ENCODE measurements at regions not wholly inside any gene's neighbourhood (a gene's known extent, or its start where the extent isn't known, plus 50 kb on each side); places are given as distances from the start of the nearest gene placed in this dataset.

DNA sequence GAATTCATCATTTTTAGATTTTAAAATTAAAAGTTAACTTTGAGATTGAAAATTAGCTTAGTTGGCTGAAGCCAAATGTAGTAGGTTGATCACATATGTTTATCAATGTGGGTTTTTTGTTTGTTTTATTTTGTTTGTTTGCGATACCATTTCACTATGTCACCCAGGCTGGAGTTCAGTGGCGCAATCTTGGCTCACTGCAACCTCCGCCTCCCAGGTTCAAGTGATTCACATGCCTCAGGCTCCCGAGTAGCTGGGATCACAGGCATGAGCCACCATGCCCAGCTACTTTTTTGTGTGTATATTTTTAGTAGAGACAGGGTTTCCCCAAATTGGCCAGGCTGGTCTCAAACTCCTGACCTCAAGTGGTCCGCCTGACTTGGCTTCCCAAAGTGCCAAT is 665.7 kb upstream of the SLC10A2 start:
- no peaks in the 10 kb centered on the region for H3K9me3 ChIP-seq (replicated peaks in 1 of 2; ENCODE audit: control insufficient read depth in 2 of 2, insufficient read depth in 1 of 2, low read depth in 1 of 2, low read length in 2 of 2)
- no peak overlapping the region for H3K4me3 ChIP-seq (ENCODE audit: low read length in 2 of 2)
- H2BK15ac ChIP-seq (ENCODE audit: low read length) = no peak overlapping the region
- no peak overlapping the region for H3K4me2 ChIP-seq (ENCODE audit: insufficient read depth, low read length, poor library complexity, severe bottlenecking)
- no peak overlapping the region for H3K27ac ChIP-seq (replicated peaks; ENCODE audit: low read length)
- H3K79me1 ChIP-seq (ENCODE audit: low read depth, low read length) = no peaks in the 10 kb centered on the region
- no peak overlapping the region for H2BK12ac ChIP-seq (ENCODE audit: low read length)
- no peak overlapping the region for H4K91ac ChIP-seq (ENCODE audit: low read depth, low read length, poor library complexity)
- no peak overlapping the region for H2AK5ac ChIP-seq (ENCODE audit: low read depth, low read length)
- H2BK5ac ChIP-seq (ENCODE audit: low read length) = no peak overlapping the region
- H3K4me1 ChIP-seq (ENCODE audit: control insufficient read depth in 2 of 2, insufficient read depth in 1 of 2, low read depth in 1 of 2, low read length in 2 of 2) = no peaks in the 10 kb centered on the region
- H4K8ac ChIP-seq (ENCODE audit: low read depth, low read length) = no peak overlapping the region
- no peak overlapping the region for H3K18ac ChIP-seq (ENCODE audit: low read length)
- no peak overlapping the region for H2AFZ ChIP-seq (ENCODE audit: low read length)
- H3K27me3 ChIP-seq (ENCODE audit: control insufficient read depth in 3 of 3, insufficient read depth in 3 of 3, low read depth in 1 of 3, low read length in 3 of 3) = no peaks in the 10 kb centered on the region
- no peak for DNase-seq (ENCODE audit: low spot score)
- H3K36me3 ChIP-seq (replicated peaks in 1 of 2; ENCODE audit: control insufficient read depth in 2 of 2, insufficient read depth in 2 of 2, low read length in 2 of 2) = no peaks in the 10 kb centered on the region
- no peak overlapping the region for H2BK120ac ChIP-seq (ENCODE audit: low read depth, low read length)
- no peak overlapping the region for H3K4ac ChIP-seq (ENCODE audit: low read length)
- no peak overlapping the region for H3K14ac ChIP-seq (ENCODE audit: low read length)
- H3K9ac ChIP-seq (ENCODE audit: low read depth, low read length, poor library complexity) = no peak overlapping the region
- WGBS, 2 donors (ENCODE audit: extremely low coverage in 2 of 2, insufficient read length in 2 of 2, insufficient replicate concordance in 1 of 2) = no CpG with 5 or more reads among the region's 5 CpGs
- H3K23ac ChIP-seq (ENCODE audit: low read depth, low read length, poor library complexity) = no peak overlapping the region

DNA sequence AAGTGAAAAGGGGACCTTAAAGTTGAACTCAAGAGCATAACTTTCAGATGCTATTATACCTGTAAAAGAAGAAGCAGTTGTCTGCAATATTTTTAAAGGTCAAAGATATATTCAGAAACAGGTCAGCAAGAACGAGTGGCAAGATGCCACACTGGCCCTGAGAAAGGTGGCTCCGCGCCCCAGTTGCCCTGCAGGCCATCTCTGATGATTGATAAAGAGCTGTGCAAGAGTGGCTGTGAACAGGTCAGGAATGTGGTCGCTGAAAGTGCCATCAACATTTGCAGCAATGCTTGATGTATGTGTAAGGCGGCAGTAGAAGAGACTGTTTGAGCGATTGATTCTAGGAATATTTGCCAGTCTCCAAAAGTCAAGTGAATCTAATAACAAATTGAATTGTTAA is 664.2 kb upstream of the SLC10A2 start:
- Histone ChIP-seq H3K27ac (replicated peaks; ENCODE audit: low read length) (no peak overlapping the region), H4K91ac (ENCODE audit: low read depth, low read length, poor library complexity) (no peak overlapping the region), H3K18ac (ENCODE audit: low read length) (no peak overlapping the region), H4K8ac (ENCODE audit: low read depth, low read length) (no peak overlapping the region), H3K79me1 (ENCODE audit: low read depth, low read length) (no peaks in the 10 kb centered on the region), H2BK120ac (ENCODE audit: low read depth, low read length) (no peak overlapping the region), H3K9me3 (replicated peaks in 1 of 2; ENCODE audit: control insufficient read depth in 2 of 2, insufficient read depth in 1 of 2, low read depth in 1 of 2, low read length in 2 of 2) (no peaks in the 10 kb centered on the region), H3K4me2 (ENCODE audit: insufficient read depth, low read length, poor library complexity, severe bottlenecking) (no peak overlapping the region), H2BK5ac (ENCODE audit: low read length) (no peak overlapping the region), H3K4me3 (ENCODE audit: low read length in 2 of 2) (no peak overlapping the region), H3K36me3 (replicated peaks in 1 of 2; ENCODE audit: control insufficient read depth in 2 of 2, insufficient read depth in 2 of 2, low read length in 2 of 2) (no peaks in the 10 kb centered on the region), H2BK12ac (ENCODE audit: low read length) (no peak overlapping the region), H2AK5ac (ENCODE audit: low read depth, low read length) (no peak overlapping the region), H2BK15ac (ENCODE audit: low read length) (no peak overlapping the region), H2AFZ (ENCODE audit: low read length) (no peak overlapping the region), H3K23ac (ENCODE audit: low read depth, low read length, poor library complexity) (no peak overlapping the region), H3K14ac (ENCODE audit: low read length) (no peak overlapping the region), H3K27me3 (ENCODE audit: control insufficient read depth in 3 of 3, insufficient read depth in 3 of 3, low read depth in 1 of 3, low read length in 3 of 3) (no peaks in the 10 kb centered on the region), H3K9ac (ENCODE audit: low read depth, low read length, poor library complexity) (no peak overlapping the region), H3K4ac (ENCODE audit: low read length) (no peak overlapping the region), H3K4me1 (ENCODE audit: control insufficient read depth in 2 of 2, insufficient read depth in 1 of 2, low read depth in 1 of 2, low read length in 2 of 2) (no peaks in the 10 kb centered on the region)
- DNase-seq (ENCODE audit: low spot score) = no peak
- no CpG with 5 or more reads among the region's 6 CpGs for WGBS, 2 donors (ENCODE audit: extremely low coverage in 2 of 2, insufficient read length in 2 of 2, insufficient replicate concordance in 1 of 2)

DNA sequence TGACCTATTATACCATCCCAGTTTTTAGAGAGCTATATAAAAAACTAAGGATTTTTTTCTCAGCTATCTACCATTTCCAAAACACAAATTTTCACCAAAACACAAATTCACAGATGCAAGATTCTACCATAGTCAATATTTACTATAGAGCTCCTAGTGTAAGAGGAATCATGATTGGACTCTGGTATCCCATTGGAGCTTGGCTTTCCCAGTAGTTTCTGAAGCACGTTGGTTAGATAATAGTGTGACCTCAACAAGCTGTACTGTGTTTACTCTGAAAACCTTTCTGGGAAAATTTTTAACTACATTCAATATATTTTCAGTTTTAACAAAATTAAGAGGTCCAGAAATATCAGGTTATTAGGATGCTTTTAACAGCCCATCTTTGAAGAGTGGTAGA is 660.6 kb upstream of the SLC10A2 start:
- Histone ChIP-seq H3K14ac (ENCODE audit: low read length) (no peak overlapping the region), H3K4ac (ENCODE audit: low read length) (no peak overlapping the region), H2AK5ac (ENCODE audit: low read depth, low read length) (no peak overlapping the region), H3K4me2 (ENCODE audit: insufficient read depth, low read length, poor library complexity, severe bottlenecking) (no peak overlapping the region), H3K4me1 (ENCODE audit: control insufficient read depth in 2 of 2, insufficient read depth in 1 of 2, low read depth in 1 of 2, low read length in 2 of 2) (no peaks in the 10 kb centered on the region), H3K18ac (ENCODE audit: low read length) (no peak overlapping the region), H4K91ac (ENCODE audit: low read depth, low read length, poor library complexity) (no peak overlapping the region), H3K79me1 (ENCODE audit: low read depth, low read length) (no peaks in the 10 kb centered on the region), H3K4me3 (ENCODE audit: low read length in 2 of 2) (no peak overlapping the region), H3K36me3 (replicated peaks in 1 of 2; ENCODE audit: control insufficient read depth in 2 of 2, insufficient read depth in 2 of 2, low read length in 2 of 2) (no peaks in the 10 kb centered on the region), H3K9me3 (replicated peaks in 1 of 2; ENCODE audit: control insufficient read depth in 2 of 2, insufficient read depth in 1 of 2, low read depth in 1 of 2, low read length in 2 of 2) (no peaks in the 10 kb centered on the region), H2BK5ac (ENCODE audit: low read length) (no peak overlapping the region), H3K9ac (ENCODE audit: low read depth, low read length, poor library complexity) (no peak overlapping the region), H2BK12ac (ENCODE audit: low read length) (no peak overlapping the region), H2BK15ac (ENCODE audit: low read length) (no peak overlapping the region), H3K23ac (ENCODE audit: low read depth, low read length, poor library complexity) (no peak overlapping the region), H2AFZ (ENCODE audit: low read length) (no peak overlapping the region), H3K27ac (replicated peaks; ENCODE audit: low read length) (no peak overlapping the region), H4K8ac (ENCODE audit: low read depth, low read length) (no peak overlapping the region), H2BK120ac (ENCODE audit: low read depth, low read length) (no peak overlapping the region), H3K27me3 (ENCODE audit: control insufficient read depth in 3 of 3, insufficient read depth in 3 of 3, low read depth in 1 of 3, low read length in 3 of 3) (no peaks in the 10 kb centered on the region)
- no peak for DNase-seq (ENCODE audit: low spot score)
- no CpG with 5 or more reads among the region's 1 CpG for WGBS, 2 donors (ENCODE audit: extremely low coverage in 2 of 2, insufficient read length in 2 of 2, insufficient replicate concordance in 1 of 2)

DNA sequence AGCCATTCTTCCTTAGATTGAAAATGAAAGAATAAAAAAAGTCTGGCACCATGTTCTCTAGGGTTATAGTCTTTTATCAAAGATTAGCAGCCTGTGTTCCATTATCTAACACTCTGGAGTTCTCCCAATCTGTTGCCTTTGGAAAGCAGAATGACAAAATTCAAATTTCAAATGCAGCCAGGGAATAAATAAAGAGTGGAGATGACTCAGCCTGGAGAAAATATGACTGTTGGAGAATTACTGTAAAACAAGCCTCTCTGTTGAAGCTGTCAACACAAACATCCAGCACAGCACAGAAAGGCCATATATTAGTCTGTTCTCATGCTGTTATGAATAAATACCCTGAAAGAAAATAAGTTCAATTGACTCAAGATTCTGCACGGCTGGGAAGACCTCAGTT is 650.5 kb upstream of the SLC10A2 start:
- H3K9me3 ChIP-seq (replicated peaks in 1 of 2; ENCODE audit: control insufficient read depth in 2 of 2, insufficient read depth in 1 of 2, low read depth in 1 of 2, low read length in 2 of 2) = no peaks in the 10 kb centered on the region
- no peak overlapping the region for H2AFZ ChIP-seq (ENCODE audit: low read length)
- H3K4ac ChIP-seq (ENCODE audit: low read length) = no peak overlapping the region
- no peak overlapping the region for H3K14ac ChIP-seq (ENCODE audit: low read length)
- H3K18ac ChIP-seq (ENCODE audit: low read length) = no peak overlapping the region
- H2AK5ac ChIP-seq (ENCODE audit: low read depth, low read length) = no peak overlapping the region
- no peaks in the 10 kb centered on the region for H3K79me1 ChIP-seq (ENCODE audit: low read depth, low read length)
- H3K27ac ChIP-seq (replicated peaks; ENCODE audit: low read length) = no peak overlapping the region
- DNase-seq (ENCODE audit: low spot score) = no peak
- no CpG with 5 or more reads among the region's 1 CpG for WGBS, 2 donors (ENCODE audit: extremely low coverage in 2 of 2, insufficient read length in 2 of 2, insufficient replicate concordance in 1 of 2)
- H3K4me3 ChIP-seq (ENCODE audit: low read length in 2 of 2) = no peak overlapping the region
- H3K4me2 ChIP-seq (ENCODE audit: insufficient read depth, low read length, poor library complexity, severe bottlenecking) = no peak overlapping the region
- H2BK5ac ChIP-seq (ENCODE audit: low read length) = no peak overlapping the region
- H2BK15ac ChIP-seq (ENCODE audit: low read length) = no peak overlapping the region
- H2BK120ac ChIP-seq (ENCODE audit: low read depth, low read length) = no peak overlapping the region
- no peak overlapping the region for H4K8ac ChIP-seq (ENCODE audit: low read depth, low read length)
- no peaks in the 10 kb centered on the region for H3K27me3 ChIP-seq (ENCODE audit: control insufficient read depth in 3 of 3, insufficient read depth in 3 of 3, low read depth in 1 of 3, low read length in 3 of 3)
- no peak overlapping the region for H4K91ac ChIP-seq (ENCODE audit: low read depth, low read length, poor library complexity)
- H3K9ac ChIP-seq (ENCODE audit: low read depth, low read length, poor library complexity) = no peak overlapping the region
- H3K23ac ChIP-seq (ENCODE audit: low read depth, low read length, poor library complexity) = no peak overlapping the region
- H3K36me3 ChIP-seq (replicated peaks in 1 of 2; ENCODE audit: control insufficient read depth in 2 of 2, insufficient read depth in 2 of 2, low read length in 2 of 2) = no peaks in the 10 kb centered on the region
- no peak overlapping the region for H2BK12ac ChIP-seq (ENCODE audit: low read length)
- H3K4me1 ChIP-seq (ENCODE audit: control insufficient read depth in 2 of 2, insufficient read depth in 1 of 2, low read depth in 1 of 2, low read length in 2 of 2) = peaks cover 0 to 7% of the 10 kb centered on the region in 2 donors

All from neuronal stem cell (in vitro differentiated cells).